Activated naive CD8-positive, alpha-beta T cell treated with anti-CD3 and anti-CD28 coated beads, Interleukin-2, amount 50 U/mL, for 16 hours (primary cell): ENCODE measurements at regions not wholly inside any gene's neighbourhood (a gene's known extent, or its start where the extent isn't known, plus 50 kb on each side); places are given as distances from the start of the nearest gene placed in this dataset.

Source experiments
- DNase-seq: peaks from one replicate; pipeline ENCODE4 v3.0.0-alpha.2; 2020; ENCODE audit warnings: low read depth, low spot score

DNA sequence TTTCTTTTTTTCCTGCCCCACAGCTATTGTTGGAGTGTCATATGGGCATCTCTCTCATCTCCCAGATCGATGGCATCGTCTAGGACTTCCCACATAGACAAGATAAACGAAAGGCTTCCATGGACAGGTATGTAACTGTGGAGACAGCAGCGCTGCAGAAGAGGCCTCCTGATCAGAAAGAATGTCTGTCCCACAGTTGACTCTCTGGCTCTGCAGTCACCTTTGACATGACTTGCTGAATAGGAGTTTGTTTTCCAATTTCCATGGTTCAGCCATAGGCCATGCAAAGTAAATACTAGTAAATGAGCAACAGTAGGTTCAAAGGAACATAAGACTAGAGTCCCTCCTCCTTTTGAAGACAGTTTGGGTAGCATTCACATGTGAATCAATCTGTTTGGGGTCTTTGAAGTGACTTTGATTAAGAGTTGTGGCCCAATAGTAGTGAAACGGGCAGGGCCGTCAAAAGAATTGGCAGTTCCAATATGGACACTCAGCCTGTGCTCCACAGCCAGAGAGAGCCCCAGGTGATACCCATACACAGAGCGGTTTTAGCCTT is 134.7 kb upstream of the IFNGR1 start:
- no peak for DNase-seq

DNA sequence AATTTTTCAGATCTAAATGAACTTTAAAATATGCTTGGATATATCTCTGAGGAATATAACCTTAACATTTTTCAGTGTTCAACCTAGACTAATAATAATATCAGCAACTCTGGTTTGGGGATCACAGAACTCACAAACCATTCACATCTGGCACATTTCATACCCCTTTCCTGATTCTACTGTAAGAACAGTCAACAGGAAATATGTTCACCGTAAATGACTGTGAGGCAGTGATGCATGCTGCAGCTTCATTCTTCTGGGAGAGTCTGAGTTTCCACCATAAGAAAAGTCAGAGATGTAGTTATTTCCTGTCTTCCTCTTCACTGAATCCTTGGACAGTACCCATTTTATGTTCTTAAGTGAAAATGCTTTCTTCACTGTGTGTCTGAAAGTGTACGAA is 134.2 kb upstream of the IFNGR1 start:
- DNase-seq = no peak

DNA sequence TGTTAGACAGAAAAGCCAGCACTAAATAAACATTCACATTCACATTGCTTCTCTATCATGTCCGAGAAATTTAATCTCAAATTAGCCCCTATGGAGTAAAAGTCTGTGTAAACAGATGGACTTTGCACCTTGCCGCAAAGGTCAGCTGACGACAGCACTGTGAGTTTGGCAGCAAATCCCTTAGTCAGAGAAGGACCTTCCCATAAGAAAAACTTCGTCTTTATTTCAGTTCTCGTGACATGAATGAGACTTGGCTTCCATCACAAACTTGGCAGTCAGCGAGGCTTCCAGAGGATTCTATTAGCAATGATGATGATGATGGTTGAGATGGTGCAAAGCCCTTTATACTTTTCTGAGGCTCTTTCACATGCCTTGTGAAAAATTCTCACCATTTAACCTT is 133.7 kb upstream of the IFNGR1 start:
- DNase-seq = no peak

DNA sequence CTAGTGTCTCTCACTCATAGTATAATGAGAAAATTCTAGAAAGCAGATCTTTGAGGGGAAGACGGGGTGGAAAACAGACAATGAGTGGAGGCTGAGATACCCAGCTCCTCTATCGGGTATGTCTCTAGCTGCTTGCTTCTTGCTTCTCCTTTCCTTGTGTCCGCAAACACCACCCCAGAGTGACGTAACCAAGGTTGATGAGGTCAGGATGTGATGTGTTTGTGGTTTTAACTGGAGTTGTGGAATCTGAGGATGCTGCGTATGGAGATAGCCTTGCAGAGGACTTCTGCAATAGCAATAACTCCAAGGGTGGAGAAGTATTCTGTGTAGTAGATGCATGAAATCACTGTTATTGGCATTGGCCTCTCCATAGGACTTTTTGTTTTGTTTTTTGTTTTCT is 132.7 kb upstream of the IFNGR1 start:
- no peak for DNase-seq

DNA sequence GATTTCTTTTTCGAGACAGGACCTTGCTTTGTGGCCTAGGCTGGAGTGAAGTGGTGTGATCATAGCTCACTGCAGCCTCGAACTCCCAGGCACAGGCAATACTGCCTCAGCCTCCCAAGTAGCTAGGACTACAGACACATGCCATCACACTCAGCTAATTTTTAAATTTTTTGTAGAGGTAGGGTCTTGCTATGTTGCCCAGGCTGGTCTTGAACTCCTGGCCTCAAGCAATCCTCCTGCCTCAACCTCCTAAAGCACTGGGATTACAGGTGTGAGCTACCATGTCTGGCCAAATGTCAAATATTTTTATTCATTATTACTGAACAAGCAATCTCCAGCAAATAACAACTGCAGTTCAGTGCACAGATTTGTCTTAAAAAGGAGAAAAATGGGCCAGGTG is 131.7 kb upstream of the IFNGR1 start:
- DNase-seq = no peak

DNA sequence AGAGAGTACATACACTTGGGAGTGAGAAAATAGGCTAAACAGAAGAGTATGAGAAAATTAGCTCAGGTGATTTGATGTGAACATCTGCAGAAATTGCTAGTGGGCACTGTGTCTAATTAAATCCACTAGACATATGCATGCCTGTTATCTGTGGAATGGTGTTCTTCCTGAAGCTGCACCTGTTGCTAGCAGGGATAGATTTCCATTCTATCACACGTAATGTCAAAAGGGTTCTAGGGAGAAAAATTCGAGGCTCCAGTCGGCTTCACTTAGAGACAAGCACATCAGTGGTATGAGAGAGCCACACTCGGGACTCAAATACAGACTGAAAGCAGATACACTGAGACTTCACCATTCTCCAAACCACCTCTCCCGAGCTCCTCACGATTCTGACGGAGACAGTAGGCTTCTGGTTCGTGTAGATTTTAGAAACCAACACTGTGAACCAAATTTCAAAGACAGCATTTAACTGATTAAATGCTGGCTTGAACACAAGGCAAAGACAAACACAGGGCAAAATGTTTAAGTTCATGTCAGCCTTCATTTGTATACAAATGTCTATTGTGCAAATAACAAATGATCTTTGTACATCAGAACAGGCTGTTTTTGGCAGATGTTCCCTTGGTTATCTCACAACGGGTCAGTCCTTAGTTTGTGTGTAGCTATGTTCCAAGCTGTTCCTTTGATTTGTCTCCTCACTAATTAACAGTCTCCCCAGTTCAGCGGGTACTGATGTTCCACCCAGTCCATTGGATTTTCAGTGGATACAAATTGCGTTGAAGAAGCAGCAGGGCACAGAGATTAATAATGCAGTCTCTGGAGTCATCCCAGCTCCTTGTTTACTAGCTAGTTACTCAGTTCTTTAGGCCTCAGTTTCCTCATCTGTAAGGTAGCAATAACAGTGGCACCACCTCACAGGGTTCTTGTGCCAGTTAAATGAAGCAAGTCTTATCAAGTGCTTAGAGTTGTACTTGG is 131.0 kb upstream of the IFNGR1 start:
- no peak for DNase-seq

DNA sequence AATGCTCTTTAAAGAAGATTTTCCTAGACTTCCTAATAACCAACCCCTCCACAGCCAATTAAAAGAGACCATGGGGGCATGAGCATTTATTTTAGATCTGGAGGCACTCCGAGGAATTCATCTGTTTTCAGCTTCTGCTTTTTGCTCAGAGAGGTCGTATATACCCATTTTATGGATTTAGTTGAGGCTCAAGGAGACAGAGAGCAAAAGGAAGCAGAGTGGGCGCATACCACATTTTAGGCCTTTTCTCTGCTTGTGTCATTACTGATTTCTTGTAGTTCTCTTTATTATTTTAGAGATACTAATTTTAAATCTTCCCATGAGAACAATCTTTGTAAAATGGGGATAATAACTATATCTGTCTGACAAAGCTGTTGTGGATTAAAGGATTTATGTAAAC is 129.6 kb upstream of the IFNGR1 start:
- no peak for DNase-seq

DNA sequence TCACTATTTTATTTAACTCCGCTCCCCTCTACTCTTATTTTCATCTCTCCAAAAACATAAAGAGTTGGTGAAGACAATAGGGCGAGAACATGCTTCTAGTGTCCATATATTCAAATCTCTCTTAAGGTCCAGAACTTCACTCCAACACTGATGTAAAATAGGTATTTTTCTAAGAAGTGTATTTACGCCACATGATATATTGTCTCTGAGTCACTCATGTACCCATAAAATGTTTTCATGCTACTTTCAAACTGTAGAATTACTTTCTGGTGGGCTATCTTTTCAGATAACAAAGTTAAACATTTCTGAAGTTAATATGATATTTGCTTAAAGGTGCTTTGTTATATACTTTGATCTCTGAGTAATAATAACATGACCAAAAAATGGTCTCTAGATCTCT is 124.1 kb upstream of the IFNGR1 start:
- no peak for DNase-seq

DNA sequence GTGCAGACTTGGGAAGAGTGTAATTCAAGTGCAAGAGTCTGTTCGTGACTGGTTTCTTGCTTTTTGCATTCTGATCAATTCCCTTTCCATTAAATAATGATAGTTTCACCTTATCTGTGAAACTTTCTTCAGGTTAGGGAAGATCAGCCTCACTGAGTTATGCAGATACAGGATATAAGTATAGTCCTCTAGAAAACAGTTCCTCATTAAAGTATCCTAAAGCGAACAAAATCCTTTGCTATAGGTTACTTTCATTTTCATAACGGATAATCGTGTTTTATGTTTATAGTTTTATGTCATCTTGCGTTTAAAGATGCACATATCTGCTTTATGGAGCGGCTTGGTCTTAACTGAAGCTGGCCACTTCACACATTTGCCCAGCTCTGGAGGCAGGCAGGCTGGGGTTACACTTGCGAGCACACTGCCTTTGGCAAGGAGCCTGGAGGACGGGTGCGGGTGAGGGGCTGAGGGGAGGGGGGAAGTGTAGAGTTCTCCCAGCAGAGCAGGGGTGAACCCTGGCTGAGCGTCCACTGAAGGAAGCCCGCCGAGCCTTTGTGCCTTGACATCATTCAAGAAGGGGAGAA is 123.5 kb upstream of the IFNGR1 start:
- no peak for DNase-seq

DNA sequence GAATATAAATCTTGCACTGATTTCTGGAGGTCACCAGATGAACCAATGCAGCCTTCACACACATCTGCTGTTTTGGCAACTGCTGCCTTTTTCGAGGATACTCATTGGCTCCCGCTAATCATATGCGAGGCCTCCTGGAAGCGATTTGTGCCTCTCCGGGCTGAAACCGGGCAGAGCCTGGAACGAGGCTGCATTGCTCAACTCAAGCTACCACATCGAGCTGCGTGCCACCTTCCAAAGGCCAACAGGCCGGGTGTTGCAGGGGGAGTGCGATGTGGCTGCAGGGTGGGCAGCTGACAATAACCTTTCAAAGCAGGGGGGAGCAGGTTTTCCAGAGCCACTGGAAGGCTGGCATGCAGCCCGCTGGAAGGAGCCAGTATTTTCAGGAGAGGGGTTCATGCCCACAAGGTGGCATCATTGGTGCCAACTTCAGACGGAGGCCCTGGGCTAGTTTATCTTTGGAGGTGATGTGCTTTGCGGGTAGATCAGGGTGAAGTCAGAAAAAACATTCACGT is 122.6 kb upstream of the IFNGR1 start:
- DNase-seq = no peak

DNA sequence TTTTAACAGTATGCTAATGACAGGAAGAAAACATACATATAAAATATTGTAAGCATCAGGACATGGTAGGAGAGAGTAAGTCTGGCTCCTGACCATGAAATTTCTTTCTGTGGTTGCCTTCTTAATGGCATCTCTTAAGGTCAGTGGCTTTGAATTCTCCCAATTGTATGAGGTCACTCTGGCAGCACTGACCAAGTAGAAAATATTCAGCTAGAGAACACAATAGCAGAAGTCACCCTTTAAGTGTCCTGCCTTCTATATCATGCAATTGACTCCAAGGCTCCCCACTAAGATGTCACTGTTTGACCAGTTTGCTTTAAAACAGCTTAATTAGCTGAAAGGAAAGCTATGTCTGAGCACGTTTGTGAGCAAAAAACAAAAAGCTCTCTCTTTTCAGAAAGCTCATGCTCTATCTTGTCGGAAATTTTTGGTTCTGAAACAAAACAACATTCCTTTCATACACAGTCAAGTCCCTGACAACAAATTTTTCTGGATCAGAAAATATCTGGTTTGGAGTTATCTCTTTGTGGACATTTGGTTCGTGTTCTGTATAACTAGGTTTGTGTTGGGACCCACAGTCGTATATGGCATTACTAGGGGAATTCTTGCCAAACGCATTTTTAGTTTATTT is 120.9 kb upstream of the IFNGR1 start:
- no peak for DNase-seq

DNA sequence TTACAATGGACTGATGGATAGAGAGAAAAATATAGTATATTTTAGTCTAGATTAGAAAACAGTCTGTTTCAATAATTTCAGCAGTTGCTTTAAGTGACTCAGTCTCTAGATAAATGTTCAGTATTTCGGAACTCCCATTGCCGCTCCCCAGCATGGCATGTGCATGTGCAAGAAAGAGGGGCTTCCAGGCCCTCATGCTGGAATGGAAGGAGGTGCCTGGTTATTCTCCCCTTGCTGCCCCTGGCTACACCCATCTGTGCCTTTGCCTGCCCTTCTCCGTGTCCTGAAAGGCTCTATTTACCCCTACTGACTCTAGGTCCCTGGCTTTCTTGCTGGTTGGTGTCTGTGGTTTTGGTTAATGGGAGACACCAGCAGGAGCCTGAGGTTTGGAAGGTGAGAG is 115.7 kb upstream of the IFNGR1 start:
- DNase-seq = no peak

DNA sequence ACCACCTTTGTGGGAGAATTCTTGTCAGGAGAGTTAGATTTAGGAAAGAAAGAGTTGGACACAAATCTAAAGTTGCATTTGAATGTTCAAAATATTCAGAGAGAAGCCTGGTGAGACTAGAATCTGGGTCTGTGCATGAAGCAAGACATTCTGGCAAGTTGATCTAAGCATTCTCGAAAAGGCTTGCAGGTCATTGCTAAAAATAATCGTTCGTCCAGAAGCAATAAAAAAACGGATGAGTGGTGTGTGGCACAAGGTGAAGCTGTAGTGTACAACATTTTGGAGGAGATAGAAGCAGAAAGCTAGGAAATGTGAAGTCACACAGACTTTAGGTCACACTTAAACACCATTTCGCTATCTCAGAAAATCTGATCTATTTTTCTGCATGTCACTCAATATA is 114.9 kb upstream of the IFNGR1 start:
- no peak for DNase-seq

DNA sequence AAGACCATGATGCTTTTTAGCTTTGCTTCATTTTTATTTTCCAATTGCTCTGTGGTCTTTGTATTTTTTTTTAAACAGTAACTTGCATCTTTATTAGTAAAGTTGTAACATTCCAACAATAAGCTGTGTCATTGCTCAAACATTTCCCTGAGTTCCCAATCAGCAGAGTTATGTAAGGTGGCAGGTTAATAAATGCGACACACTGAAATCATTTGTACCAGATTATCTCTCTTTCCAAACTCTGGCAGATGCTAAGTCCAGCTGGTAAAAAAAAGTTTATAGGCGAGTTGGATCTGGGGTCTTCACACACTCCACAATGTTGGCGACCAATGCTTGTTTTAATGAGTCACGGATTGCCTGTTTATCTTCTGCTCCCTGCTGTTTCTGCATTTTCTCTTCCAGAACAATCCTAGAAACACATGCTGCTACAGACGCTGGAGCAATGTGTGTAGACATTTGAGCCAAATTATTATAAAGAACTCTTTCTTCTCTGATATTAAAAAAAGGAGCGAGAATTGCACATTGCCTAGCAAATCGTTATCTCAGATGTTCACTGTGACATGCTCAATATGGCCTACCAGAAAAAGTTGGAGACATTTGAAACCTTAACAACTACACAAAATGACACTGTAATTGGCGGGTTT is 113.6 kb upstream of the IFNGR1 start:
- no peak for DNase-seq

DNA sequence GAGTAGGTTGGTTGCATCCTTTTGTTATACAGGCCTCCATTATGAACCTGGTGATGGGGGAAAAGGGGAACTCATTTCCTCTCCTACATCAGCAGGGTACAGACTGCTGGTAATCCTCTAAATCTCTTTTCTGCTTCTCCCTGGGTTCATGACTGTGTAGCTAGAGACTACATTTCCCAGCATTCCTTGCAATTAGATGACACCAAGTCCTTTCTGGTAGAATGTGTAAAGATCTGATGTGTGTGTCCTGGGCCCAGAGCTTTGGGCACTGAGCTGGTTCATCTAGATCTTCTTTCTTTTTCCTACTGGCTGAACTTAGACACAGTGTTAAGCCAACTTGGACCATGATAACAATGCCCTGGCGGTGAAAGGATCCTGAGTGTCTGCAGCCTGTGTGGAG is 104.7 kb upstream of the IFNGR1 start:
- DNase-seq = no peak

DNA sequence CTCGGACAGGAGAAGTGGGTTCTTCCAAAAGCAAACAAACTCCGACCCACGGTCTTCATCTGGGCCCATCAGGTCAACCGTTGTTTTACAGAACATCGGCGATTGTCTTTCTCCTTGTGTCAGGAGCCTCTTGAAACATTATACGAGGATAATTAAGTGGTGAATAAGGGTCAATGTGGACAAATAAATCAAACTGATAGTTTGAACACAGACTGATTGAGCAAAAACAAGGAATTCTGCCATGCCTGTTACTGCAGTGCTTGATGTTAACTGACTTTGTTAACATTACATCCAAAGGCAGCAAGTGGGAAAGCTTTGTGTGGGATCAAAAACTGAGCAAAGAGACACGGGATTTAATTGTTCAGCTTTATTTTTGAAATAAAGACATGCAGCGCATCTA is 101.1 kb upstream of the IFNGR1 start:
- DNase-seq = no peak

DNA sequence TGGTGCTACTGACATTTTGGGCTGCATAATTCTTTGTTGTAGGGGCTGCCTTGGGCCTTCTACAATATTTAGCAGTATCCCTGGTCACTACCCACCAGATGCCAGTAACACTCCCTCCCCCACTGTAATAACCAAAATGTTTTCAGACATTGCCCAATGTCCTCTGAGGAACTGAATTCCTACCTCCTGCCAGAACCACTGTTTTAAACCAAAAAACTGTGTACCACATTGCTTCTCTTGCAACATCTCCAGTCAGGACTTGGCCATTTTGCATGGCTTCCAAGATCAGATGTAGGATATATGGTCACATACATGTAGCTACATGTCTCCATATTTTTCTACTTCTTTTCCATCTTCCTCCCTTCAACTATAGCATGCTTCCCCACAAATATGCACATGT is 97.4 kb upstream of the IFNGR1 start:
- no peak for DNase-seq

DNA sequence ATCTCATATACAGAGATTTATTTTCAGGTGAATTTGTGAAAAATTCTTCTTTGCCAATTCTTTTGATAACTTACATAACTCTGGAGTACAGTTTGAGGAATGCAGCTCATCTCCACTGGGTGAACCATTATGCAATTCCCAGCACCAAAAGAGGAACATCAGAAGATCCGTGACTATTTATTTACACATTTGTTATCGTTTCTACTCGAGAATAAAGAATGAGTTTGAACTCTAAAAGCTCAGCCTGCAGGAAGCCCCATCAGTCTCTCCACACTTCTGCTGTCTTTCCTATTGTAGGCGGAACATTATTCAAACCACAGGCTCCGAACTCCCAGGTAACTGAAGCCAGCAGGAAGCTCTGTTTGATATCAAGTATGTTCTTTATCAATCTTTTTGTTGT is 95.9 kb upstream of the IFNGR1 start:
- DNase-seq = no peak

DNA sequence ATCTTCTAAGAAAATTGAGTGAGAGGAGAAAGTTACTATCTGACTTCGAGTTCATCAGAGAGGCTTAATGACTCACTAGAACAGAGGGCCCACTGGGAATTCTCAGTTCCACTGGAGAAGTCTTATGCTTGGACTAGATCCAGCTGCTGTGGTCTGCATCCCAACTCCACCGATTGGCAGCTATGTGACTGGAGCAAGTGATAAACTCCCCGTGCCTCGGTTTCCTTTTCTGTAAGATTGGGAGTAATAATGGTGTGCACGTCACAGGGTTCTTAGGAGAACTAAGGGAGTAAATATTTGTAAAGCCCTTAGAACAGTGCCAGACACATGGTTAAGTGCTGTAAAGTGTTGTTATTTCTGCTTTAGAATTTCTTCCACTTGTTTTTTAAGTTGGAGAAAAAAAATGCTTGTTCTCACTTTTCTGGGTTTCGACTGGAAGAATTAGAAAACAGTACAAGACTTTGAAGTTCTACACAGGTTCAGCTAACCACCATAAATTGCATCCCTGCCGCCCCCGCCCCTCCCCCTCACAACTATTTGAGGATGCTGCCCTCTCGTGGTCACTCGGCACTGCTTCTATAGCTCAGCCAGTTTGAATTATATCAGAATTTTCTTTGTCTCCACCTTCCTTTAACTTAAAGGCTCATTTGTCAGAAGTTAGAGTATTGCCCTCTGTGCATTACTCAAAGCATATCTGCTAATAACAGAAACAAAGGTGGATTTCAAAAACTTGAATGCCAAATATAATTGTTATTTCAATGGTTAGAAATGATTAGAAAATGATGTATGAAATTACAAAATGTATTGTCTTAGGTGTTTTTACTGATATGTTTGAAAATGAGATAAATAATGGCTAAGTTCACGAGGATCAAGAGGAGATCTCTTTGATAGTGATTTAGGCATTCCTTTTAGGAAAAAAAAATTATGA is 95.0 kb upstream of the IFNGR1 start:
- DNase-seq = peak; percentile 44

DNA sequence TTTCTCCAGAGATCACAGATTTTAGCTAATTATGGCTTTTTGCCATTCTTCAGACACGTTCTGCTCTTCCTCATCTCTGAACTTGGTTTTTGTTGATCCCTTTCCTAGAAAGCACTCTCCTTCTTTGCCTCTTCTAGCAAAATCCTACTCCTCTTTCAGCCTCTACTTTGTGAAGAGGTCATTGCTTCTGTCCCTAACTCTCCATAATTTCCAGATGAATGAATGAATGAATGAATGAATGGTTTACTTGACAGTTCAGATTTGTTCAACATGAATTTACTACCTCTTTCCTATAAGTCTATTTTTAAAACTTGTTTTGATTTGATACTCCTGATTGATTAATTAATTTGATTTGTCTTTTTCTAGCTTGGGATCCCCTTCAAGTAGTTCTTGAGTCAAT is 94.0 kb upstream of the IFNGR1 start:
- DNase-seq = no peak

DNA sequence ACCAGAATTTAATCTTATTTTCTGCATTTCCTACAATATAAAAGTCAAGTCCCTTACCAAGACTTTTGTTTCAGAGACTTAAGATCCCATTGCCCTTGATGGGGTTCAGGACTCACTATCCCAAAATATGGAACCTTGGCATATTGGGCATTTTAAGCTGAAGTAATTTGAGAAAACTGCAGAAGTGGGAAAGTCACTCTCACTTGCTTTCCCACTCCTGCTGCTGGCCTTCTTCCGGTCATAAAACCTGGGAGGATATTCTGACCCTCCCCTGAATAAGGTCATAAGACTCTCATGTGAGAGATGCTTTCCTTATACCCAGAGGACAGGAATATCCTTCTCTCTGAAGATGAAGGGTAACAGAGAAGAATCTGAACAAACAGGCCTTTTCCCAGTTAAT is 92.8 kb upstream of the IFNGR1 start:
- DNase-seq = no peak
